ENCODE measurements at regions not wholly inside any gene's neighbourhood (a gene's known extent, or its start where the extent isn't known, plus 50 kb on each side); places are given as distances from the start of the nearest gene placed in this dataset.

DNA sequence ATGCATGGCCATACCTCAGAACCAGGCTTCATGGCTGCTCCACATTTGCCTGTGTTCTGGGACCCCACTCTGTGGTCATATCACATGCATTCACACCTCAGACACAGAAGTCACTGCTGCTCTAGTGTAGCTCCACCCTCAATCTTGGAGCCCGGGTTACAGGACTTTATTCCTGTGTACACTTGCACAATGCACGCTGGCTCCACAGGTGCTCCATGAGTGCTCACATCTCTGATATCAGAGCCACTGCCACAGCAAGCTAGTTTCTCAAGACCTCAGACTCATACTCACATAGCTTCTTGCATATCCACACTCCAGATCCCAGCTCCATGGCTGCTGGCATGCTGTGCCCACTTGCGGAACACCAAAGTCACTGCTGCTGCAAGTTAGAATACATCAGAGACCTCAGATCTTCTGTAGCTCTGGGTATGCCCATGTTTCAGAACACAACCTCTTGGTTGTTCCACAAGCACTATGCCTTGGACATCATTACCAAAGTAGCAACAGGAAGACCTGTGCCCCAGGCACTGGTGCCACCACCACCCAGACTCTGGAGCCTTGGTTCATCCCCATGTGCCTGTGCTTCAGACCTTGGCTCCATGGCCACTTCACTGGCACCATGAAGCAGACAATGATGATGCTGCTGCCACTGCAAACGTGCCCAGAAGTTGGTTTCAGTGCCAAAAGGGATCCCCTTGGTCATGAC, 269.5 kb upstream of the PCDH20 start:
- TF ChIP-seq CTCF (IDR thresholded peaks at IDR 0.05; ENCODE audit: low read depth, low read length, missing input control) (no peak), REST (IDR thresholded peaks at IDR 0.05) (no peak), TAF1 (conservative IDR thresholded peaks at IDR 0.05) (no peak), SP1 (IDR thresholded peaks at IDR 0.05) (no peak), EGR1 (IDR thresholded peaks at IDR 0.05; ENCODE audit: low read depth in 2 of 2) (no peak), RXRA (IDR thresholded peaks at IDR 0.05) (no peak), GABPA (IDR thresholded peaks at IDR 0.05 in 1 of 2, conservative IDR thresholded peaks at IDR 0.05 in 1 of 2) (no peak), ATF3 (IDR thresholded peaks at IDR 0.05) (no peak)
- TF ChIP-seq, protein P1, sequence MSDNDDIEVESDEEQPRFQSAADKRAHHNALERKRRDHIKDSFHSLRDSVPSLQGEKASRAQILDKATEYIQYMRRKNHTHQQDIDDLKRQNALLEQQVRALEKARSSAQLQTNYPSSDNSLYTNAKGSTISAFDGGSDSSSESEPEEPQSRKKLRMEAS (IDR thresholded peaks at IDR 0.05): no peak

Measured in liver (tissue), 3 donors.